ENCODE measurements at regions not wholly inside any gene's neighbourhood (a gene's known extent, or its start where the extent isn't known, plus 50 kb on each side); places are given as distances from the start of the nearest gene placed in this dataset.

DNA sequence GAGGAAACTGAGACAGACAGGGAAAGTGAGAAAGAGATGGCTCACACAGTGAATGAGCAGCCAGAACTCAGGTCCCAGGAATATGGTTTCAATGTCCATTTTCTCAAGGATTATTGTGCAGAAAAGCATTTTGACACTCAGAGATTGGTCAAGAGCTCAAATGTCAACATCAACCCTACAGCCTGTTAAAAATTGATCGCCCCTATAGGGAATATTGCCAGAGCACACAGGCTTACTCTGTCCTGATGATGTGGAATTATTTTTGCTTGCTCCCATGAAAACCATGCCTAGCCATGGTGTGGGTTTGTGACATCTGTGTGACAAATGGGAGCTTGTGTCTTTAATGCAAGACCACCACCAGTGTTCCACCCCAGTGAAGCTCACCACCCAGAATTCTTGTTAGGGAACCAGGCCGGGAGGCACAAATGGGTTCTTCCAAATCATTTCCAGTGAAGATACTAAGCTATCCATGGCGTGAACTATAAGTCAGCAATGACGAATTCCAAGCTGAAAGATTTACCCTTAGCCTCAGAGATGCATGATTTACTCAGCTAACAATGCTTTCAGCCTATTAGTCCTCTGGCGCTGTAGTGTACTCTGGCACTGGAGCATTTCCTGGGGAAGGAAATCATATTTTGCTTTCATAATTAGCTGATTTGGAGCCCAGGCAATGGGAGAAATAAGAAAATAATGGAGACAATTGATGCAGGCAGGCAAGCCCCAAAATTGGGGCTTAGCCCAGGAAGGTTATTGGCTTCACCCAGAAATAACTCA, 1188.2 kb upstream of the TMEM132C start:
- no peak for DNase-seq

GRCh38 chr12:127079636-127080035, 1187.3 kb upstream of the TMEM132C start:
- DNase-seq = no peak

GRCh38 chr12:127081058-127081457, 1185.9 kb upstream of the TMEM132C start:
- DNase-seq = no peak

GRCh38 chr12:127083008-127083949, 1183.7 kb upstream of the TMEM132C start:
- peak; percentile 63 for DNase-seq

GRCh38 chr12:127101076-127101475, 1165.9 kb upstream of the TMEM132C start:
- DNase-seq = no peak

DNA sequence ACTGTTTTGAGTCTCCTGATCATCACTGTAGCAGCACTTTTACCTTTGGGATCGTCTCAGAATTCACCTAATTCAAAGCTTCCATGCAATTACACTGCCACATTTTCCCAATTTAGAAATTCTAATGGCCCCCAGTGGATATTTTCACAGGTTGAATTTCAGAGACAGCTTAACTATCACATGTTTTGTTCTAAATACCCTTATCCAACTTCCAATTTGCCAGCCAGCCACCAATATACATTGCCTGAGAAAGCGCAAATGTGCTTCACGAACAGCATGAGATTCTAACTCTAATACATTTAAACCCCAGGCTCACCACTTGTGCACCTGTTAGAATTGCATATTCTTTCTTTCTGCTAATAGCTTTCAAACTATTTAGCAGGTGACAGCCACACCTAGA, 1160.9 kb upstream of the TMEM132C start:
- no peak for DNase-seq

DNA sequence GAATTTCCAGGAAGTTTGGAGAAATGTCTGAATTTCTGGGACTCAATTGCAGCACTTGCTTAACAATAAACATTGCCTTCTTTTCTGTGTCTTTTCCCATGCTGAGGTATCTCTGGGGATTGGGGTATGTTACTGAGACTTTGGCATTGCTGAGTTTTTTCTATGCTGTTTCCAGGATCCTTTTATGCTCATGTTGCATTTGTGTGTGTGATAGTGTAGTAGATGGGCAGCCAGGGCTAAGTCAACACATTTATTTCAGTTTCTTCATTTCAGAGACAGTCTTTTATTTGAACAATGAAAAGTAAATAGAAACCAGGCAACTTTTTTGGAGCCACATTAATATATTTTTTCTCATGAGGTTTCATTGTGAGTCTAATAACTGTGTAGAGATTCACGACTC, 1160.3 kb upstream of the TMEM132C start:
- DNase-seq = no peak

DNA sequence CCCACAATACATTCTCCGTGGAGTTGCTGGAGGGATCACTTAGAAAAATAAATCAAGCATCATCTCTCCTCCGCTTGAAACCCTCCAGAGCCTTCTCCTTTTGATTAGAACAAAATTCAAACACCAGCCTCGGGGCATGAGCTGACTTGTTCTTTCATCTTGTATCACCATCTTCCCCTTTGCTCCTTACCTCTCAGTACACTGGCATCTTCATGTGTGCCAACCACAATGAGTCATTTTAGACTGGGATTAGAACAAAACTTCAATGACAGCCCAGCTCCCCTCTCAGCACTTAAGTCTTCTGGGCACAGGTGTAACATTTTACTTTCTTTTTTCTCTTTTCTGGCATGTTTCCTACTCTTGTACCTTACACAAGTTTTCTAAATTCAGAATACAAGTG, 1159.2 kb upstream of the TMEM132C start:
- no peak for DNase-seq

DNA sequence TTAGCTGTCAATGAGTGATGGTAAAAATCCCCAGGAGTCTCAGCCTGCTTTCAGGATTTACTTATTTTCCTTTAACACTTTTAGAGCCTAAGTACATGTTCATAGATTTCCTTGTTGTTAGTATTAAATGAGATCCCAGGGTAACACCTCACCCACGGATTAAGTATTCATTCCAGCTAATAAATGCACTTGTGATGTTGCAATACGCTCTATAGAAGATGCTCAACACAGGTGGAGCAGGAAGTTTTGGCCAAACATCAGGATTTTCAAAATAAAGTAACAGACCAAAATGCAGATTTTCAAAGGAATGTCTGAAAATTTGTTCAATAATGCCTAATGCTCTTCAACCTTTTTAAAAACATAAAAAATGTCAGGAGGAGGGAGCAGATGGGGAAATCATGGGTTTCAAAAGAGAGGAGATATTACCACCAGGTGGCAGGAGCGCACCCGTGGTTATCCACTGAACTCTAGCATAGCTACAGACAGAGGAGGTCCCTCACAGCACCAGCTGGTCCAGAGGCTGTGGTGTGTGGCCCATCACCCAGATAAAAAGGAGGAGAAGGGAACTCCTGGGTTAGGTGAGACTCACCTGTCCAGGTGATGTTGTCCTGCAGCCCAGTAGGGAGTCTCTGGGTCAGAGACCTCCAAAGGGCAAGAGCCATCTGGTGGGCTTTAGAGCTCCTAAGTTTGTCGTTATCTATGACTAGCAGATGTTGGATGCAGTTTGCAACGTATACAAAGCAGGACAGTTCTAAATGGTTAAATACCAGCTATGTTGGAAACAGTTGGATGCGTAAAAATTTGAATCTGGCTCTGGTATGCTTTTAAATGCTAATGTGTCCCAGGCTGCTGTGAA, 1158.4 kb upstream of the TMEM132C start:
- DNase-seq = peak; percentile 42

DNA sequence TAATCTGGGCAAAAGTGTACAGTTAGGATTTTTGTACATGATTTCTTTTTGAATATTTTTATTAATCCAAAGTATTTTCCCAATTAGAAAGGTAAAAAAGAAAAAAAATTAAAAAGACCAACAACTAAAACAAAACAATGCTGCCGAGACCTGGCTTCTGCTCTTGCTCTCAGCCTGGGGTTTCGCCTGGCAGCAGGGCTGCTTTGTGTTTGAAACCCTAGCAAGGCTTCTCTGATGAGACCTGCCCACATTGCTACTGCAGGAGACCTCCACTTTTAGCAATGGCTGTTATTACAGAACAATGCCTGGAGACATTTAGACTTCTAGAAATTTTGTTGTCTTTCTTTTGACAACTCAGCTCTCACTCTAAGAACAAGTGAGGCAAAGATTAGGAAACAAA, 1153.0 kb upstream of the TMEM132C start:
- DNase-seq = no peak

- no peak for DNase-seq
Observed at GRCh38 chr12:127115468-127116035, 1151.4 kb upstream of the TMEM132C start.

DNA sequence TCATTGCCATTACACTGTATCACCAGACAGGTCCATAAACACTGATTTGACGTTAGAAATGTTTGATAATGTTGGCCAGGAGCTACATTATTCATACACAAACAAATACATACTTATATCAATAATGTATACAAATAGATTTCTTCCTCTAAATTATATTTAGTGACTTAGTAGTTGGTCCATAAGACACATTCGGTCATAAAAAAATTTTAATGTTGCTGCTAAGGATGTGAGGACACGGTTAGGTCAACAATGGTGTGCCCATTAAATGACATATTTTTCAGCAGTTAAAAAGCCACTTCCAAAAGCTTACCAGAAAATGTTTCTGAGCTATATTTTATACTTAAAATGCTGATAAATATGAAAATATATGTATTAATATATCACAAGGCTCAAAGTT, 1148.7 kb upstream of the TMEM132C start:
- no peak for DNase-seq

- DNase-seq = no peak
Observed at GRCh38 chr12:127119600-127120140, 1147.3 kb upstream of the TMEM132C start.

- DNase-seq = no peak
Observed at GRCh38 chr12:127120851-127121250, 1146.1 kb upstream of the TMEM132C start.

GRCh38 chr12:127121494-127122084, 1145.4 kb upstream of the TMEM132C start:
- DNase-seq = no peak

DNA sequence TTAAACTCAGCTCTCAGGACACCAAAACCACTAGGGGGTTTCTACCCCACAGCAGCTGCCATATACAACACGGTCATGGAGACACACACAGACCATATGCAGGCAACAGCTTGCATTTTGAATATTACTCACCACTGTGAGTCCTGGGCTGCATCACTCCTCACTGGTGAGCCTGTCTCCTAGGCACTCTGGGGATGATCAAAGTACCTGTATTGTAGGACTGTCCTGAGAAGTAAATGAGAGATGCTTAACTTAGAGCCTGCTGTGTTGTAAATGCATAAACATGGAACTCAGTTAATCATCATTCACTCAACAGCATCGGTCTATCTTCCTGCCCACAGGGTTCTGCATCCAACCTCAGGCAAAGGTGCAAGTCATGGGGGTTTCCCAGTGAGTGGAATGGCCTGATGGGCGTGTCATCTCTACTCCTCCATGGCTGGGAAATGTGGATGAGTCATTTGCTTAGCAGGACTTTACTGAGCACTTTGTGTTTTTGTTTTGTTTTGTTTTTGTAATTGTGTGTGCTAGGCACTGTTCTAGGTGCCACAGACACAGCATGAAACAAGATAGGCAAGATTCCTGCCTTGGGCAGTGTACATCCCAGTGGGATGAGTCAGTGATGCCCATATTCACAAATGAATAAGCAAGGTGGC, 1141.2 kb upstream of the TMEM132C start:
- no peak for DNase-seq

GRCh38 chr12:127126260-127126628, 1140.7 kb upstream of the TMEM132C start:
- no peak for DNase-seq

DNA sequence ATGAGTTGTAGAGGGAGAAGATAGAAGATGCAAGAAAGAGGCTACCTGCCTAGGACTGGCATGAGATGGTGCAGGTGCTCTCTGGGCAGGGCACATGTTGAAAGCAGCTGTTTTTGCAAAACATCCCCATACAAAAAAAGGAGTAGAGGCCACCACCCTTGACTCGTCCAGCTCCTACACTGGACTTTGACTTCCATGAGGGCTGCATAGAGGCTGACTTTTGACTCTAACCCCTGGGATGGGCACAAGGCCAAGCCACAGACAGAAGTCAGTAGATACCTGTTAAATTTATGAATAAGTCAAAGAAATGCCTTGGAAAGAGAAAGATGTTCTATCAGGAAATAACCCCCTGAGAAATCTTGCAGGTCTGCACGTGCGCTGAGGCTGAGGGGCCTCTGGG, 1139.1 kb upstream of the TMEM132C start:
- DNase-seq = no peak

- DNase-seq = no peak
Observed at GRCh38 chr12:127130506-127131124, 1136.4 kb upstream of the TMEM132C start.

- DNase-seq = no peak
Observed at GRCh38 chr12:127133675-127134335, 1133.2 kb upstream of the TMEM132C start.

Data from CD4-positive, alpha-beta T cell treated with Interleukin-17A for 1 hour (primary cell).